Osteoblast (primary cell): ENCODE measurements at regions not wholly inside any gene's neighbourhood (a gene's known extent, or its start where the extent isn't known, plus 50 kb on each side); places are given as distances from the start of the nearest gene placed in this dataset.

Experiments
- DNase-seq: peaks from one replicate; pipeline ENCODE4 v3.0.0; 2011; ENCODE audit warnings: low spot score, mixed read lengths; ENCODE audit not compliant: insufficient read length; ENCODE audit errors: missing footprints
- H2AFZ ChIP-seq: 2 replicates; pipeline ENCODE4 v1.6.0; 2011; ENCODE audit warnings: mild to moderate bottlenecking, low read length
- H3K27ac ChIP-seq: 2 replicates; pipeline ENCODE4 v1.5.1; 2011; ENCODE audit warnings: mild to moderate bottlenecking, low read depth, low read length, moderate library complexity
- H3K27me3 ChIP-seq: 2 replicates; pipeline ENCODE4 v1.6.0; 2012; ENCODE audit warnings: mild to moderate bottlenecking, control low read depth, inconsistent platforms, low read length, moderate library complexity; ENCODE audit not compliant: insufficient read depth
- H3K36me3 ChIP-seq: 2 replicates; pipeline ENCODE4 v1.5.1; 2011; ENCODE audit warnings: mild to moderate bottlenecking, low read length, control low read depth, moderate library complexity; ENCODE audit not compliant: insufficient read depth
- H3K4me1 ChIP-seq: 2 replicates; pipeline ENCODE4 v1.5.1; 2011; ENCODE audit warnings: mild to moderate bottlenecking, low read length, control low read depth, moderate library complexity; ENCODE audit not compliant: insufficient read depth
- H3K4me2 ChIP-seq: 2 replicates; pipeline ENCODE4 v1.6.0; 2011; ENCODE audit warnings: mild to moderate bottlenecking, low read length; ENCODE audit not compliant: insufficient read depth
- H3K4me3 ChIP-seq: fragments of 200-600 bp; sonication (generic); 3 replicates; pipeline ENCODE4 v1.5.1; 2012; ENCODE audit warnings: mild to moderate bottlenecking, low read length, inconsistent platforms; ENCODE audit not compliant: insufficient read depth
- H3K79me2 ChIP-seq: 2 replicates; pipeline ENCODE4 v1.6.0; 2012; ENCODE audit warnings: mild to moderate bottlenecking, low read length, control low read depth, inconsistent platforms; ENCODE audit not compliant: insufficient read depth
- H3K9me3 ChIP-seq: 2 replicates; pipeline ENCODE4 v1.5.1; 2011; ENCODE audit warnings: low read depth, low read length, control low read depth
- H4K20me1 ChIP-seq: 2 replicates; pipeline ENCODE4 v1.6.0; 2012; ENCODE audit warnings: mild to moderate bottlenecking, low read length, control low read depth; ENCODE audit not compliant: insufficient read depth
- TF ChIP-seq, protein P1 (sequence below): IDR thresholded peaks from 2 replicates; pipeline ENCODE4 v1.5.1; 2011; ENCODE audit warnings: mild to moderate bottlenecking, low read depth, low read length, moderate library complexity; ENCODE audit errors: extremely low read depth

DNA sequence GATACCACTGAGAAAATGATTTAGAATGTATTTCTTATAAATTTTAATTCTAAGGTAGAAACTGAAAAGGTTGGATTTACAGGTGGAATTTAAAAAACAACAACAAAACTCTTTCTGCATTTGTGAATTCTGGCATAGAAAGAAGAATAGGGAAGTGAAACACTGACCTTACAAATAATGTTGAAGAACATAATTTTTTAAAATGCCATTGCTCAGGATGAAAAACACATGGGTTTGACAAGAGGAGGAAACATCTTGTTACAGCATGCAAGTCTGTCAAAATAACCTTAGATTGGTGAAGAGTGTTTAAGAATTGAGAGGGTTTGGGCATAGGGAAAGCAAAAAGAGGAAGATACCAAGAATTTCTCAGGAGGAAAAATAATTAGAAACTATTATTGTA lies 184.3 kb downstream of the UBE2E3 start:
- H3K9me3 ChIP-seq = no peaks in the 10 kb centered on the region
- no peak for DNase-seq
- H3K4me2 ChIP-seq = no peak overlapping the region
- TF ChIP-seq, protein P1, sequence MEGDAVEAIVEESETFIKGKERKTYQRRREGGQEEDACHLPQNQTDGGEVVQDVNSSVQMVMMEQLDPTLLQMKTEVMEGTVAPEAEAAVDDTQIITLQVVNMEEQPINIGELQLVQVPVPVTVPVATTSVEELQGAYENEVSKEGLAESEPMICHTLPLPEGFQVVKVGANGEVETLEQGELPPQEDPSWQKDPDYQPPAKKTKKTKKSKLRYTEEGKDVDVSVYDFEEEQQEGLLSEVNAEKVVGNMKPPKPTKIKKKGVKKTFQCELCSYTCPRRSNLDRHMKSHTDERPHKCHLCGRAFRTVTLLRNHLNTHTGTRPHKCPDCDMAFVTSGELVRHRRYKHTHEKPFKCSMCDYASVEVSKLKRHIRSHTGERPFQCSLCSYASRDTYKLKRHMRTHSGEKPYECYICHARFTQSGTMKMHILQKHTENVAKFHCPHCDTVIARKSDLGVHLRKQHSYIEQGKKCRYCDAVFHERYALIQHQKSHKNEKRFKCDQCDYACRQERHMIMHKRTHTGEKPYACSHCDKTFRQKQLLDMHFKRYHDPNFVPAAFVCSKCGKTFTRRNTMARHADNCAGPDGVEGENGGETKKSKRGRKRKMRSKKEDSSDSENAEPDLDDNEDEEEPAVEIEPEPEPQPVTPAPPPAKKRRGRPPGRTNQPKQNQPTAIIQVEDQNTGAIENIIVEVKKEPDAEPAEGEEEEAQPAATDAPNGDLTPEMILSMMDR = no peak
- no peaks in the 10 kb centered on the region for H3K4me1 ChIP-seq
- no peak overlapping the region for H3K4me3 ChIP-seq
- H3K36me3 ChIP-seq = no peaks in the 10 kb centered on the region
- H2AFZ ChIP-seq = peak overlapping the region; percentile 23
- H3K79me2 ChIP-seq = no peaks in the 10 kb centered on the region
- no peaks in the 10 kb centered on the region for H4K20me1 ChIP-seq
- H3K27me3 ChIP-seq = no peaks in the 10 kb centered on the region
- no peak overlapping the region for H3K27ac ChIP-seq

DNA sequence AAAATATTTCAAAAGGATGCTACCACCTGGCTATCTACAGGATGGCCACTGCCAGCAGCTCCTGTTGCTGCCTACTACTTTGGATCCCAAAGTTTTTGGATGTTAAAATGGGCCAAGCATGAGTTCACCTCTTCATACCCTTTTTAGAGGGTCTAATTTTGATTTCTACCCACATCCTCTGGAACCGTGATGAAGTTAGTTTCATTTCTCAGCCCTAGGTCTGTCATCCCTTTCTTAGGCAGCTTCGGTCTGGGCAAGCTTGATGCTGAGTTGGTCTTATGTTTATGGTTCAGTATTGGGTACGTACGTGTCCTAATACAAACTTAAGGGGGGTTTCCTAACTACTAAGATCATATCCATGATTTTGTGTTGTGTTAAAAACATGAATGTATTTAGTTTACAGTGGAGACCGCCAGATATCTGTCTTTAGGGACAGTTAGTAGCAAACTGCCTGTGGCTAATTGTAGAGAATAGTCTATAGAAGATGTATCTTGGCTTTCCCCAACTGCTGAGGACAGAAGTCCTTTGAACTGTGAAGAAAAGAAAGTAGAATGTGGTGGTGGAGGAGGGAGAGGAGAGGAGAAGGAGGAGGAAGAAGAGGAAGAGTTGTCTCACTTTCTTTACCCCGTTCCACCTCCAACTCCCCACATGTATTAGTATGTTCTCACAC lies 184.9 kb downstream of the UBE2E3 start:
- peak overlapping the region; percentile 9 for H3K4me2 ChIP-seq
- no peak overlapping the region for H3K4me3 ChIP-seq
- DNase-seq = no peak

DNA sequence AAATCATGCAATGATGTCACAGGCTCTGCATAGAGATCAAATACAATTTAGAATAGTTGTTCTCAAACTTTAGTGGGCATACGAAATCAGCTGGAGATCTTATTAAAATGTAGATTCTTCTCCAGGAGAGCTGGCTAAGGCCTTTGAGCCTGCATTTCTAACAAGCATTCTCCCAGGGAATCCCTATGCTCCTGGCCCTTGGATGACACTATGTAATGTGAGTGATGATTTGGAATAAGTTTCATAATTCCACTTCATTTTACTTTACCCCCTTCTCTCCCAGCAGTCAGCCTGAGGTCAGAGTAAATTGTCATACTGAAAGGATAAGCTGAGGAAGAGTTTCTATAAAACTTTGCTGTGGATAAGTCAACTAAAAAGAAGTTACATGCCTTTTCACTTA lies 189.1 kb downstream of the UBE2E3 start:
- Histone ChIP-seq H3K4me1 (no peaks in the 10 kb centered on the region), H2AFZ (no peak overlapping the region), H4K20me1 (no peaks in the 10 kb centered on the region), H3K36me3 (no peaks in the 10 kb centered on the region), H3K4me3 (no peak overlapping the region), H3K27ac (no peak overlapping the region), H3K9me3 (no peaks in the 10 kb centered on the region), H3K79me2 (no peaks in the 10 kb centered on the region), H3K27me3 (no peaks in the 10 kb centered on the region), H3K4me2 (no peak overlapping the region)
- TF ChIP-seq, protein P1 = no peak
- DNase-seq = no peak

More for the DNA sequence above, 184.9 kb downstream of the UBE2E3 start:
- Histone ChIP-seq H3K27me3 (no peaks in the 10 kb centered on the region), H3K4me1 (no peaks in the 10 kb centered on the region), H3K27ac (no peak overlapping the region), H2AFZ (peak overlapping the region; percentile 23), H3K36me3 (no peaks in the 10 kb centered on the region), H3K79me2 (no peaks in the 10 kb centered on the region), H3K9me3 (no peaks in the 10 kb centered on the region), H4K20me1 (no peaks in the 10 kb centered on the region)
- TF ChIP-seq, protein P1 = no peak

- no peaks in the 10 kb centered on the region for H3K4me1 ChIP-seq
- no peak overlapping the region for H3K27ac ChIP-seq
- DNase-seq = no peak
- H3K36me3 ChIP-seq = no peaks in the 10 kb centered on the region
- TF ChIP-seq, protein P1 = no peak
- H4K20me1 ChIP-seq = no peaks in the 10 kb centered on the region
- no peak overlapping the region for H3K4me3 ChIP-seq
- H3K79me2 ChIP-seq = no peaks in the 10 kb centered on the region
- H3K27me3 ChIP-seq = no peaks in the 10 kb centered on the region
- H3K9me3 ChIP-seq = no peaks in the 10 kb centered on the region
- H2AFZ ChIP-seq = no peak overlapping the region
- no peak overlapping the region for H3K4me2 ChIP-seq
Measured at GRCh38 chr2:181170256-181170655, 189.9 kb downstream of the UBE2E3 start.
